H1 (cell line): ENCODE measurements at regions not wholly inside any gene's neighbourhood (a gene's known extent, or its start where the extent isn't known, plus 50 kb on each side); places are given as distances from the start of the nearest gene placed in this dataset.

Source experiments
- CTCF ChIA-PET: fragments of 300-600 bp; sonication (Branson Sonifier 250); formaldehyde crosslinking; loops from one replicate; lab custom pipeline; 2021; ENCODE audit not compliant: partially characterized antibody; lab: Charles Lee
- POLR2A ChIA-PET: fragments of 300-600 bp; sonication (Branson Sonifier 250); formaldehyde crosslinking; loops from one replicate; lab custom pipeline; 2021; ENCODE audit warnings: inconsistent platforms; ENCODE audit not compliant: partially characterized antibody; lab: Charles Lee
- DNase-seq, 2 experiments: peaks; one replicate each; pipeline versions ENCODE4 v3.0.0 to v3.0.0-alpha.2; 2010 to 2022; ENCODE audit warnings: low spot score in 2 of 2, low read depth in 1 of 2, mixed read lengths in 1 of 2
- FAIRE-seq: peaks from 2 replicates; lab custom pipeline; 2011; peaks lifted over from hg19 to GRCh38; lab: Jason Lieb, UNC
- H2AFZ ChIP-seq: 2 replicates; pipeline ENCODE4 v1.8.1; 2012; ENCODE audit warnings: low read length, inconsistent platforms
- H2AK5ac ChIP-seq: 2 replicates; pipeline ENCODE4 v1.6.1; 2013; ENCODE audit warnings: low read depth, low read length
- H2BK120ac ChIP-seq: replicated peaks from 2 replicates; pipeline ENCODE3; 2013; ENCODE audit warnings: low read depth, low read length, inconsistent platforms
- H2BK12ac ChIP-seq: 2 replicates; pipeline ENCODE4 v1.6.1; 2013; ENCODE audit warnings: low read depth, low read length
- H2BK15ac ChIP-seq: 2 replicates; pipeline ENCODE4 v1.6.1; 2013; ENCODE audit warnings: low read length
- H2BK20ac ChIP-seq: 2 replicates; pipeline ENCODE4 v1.6.1; 2013; ENCODE audit warnings: low read length
- H2BK5ac ChIP-seq: 2 replicates; pipeline ENCODE4 v1.6.1; 2013; ENCODE audit warnings: low read depth, low read length
- H3K14ac ChIP-seq: 2 replicates; pipeline ENCODE4 v1.6.1; 2013; ENCODE audit warnings: inconsistent platforms; ENCODE audit not compliant: insufficient read length
- H3K18ac ChIP-seq: 2 replicates; pipeline ENCODE4 v1.6.1; 2013; ENCODE audit warnings: low read length; ENCODE audit errors: extremely low read depth
- H3K23ac ChIP-seq: 2 replicates; pipeline ENCODE4 v1.6.1; 2013; ENCODE audit warnings: inconsistent platforms; ENCODE audit not compliant: insufficient read length
- H3K23me2 ChIP-seq: 2 replicates; pipeline ENCODE4 v1.6.1; 2013; ENCODE audit warnings: low read depth, low read length
- H3K27ac ChIP-seq: 2 replicates; pipeline ENCODE4 v1.6.1; 2011; ENCODE audit warnings: low read depth, low read length, inconsistent platforms
- H3K27me3 ChIP-seq, 4 experiments: replicated peaks in 1 of 4; 1 replicate in 1 of 4; 2 replicates in 3 of 4; pipeline versions ENCODE4 v1.6.1 to v1.8.1; 2011 to 2013; ENCODE audit warnings: low read length in 3 of 4, mild to moderate bottlenecking in 3 of 4, inconsistent platforms in 2 of 4, mixed read lengths in 2 of 4, moderate library complexity in 1 of 4; ENCODE audit not compliant: control insufficient read depth in 3 of 4, insufficient read depth in 3 of 4; ENCODE audit errors: extremely low read depth in 1 of 4
- H3K36me3 ChIP-seq, 4 experiments: 2 replicates each; pipeline versions ENCODE4 v1.6.1 to v1.8.1; 2011 to 2013; ENCODE audit warnings: mild to moderate bottlenecking in 4 of 4, low read length in 3 of 4, moderate library complexity in 2 of 4, control low read depth in 1 of 4, inconsistent platforms in 1 of 4; ENCODE audit not compliant: insufficient read depth in 4 of 4, control insufficient read depth in 2 of 4
- H3K4ac ChIP-seq: replicated peaks from 2 replicates; pipeline ENCODE3; 2013; ENCODE audit warnings: low read length, low read depth, mixed read lengths, inconsistent platforms; ENCODE audit not compliant: insufficient read length
- H3K4me1 ChIP-seq, 4 experiments: replicated peaks in 1 of 4; 1 replicate in 1 of 4; 2 replicates in 3 of 4; pipeline versions ENCODE4 v1.6.1 to v1.8.1; 2011 to 2013; ENCODE audit warnings: low read length in 3 of 4, inconsistent platforms in 2 of 4, mixed read lengths in 1 of 4; ENCODE audit not compliant: insufficient read depth in 4 of 4, control insufficient read depth in 3 of 4
- H3K4me2 ChIP-seq, 2 experiments: 2 replicates each; pipeline versions ENCODE4 v1.6.1 to v1.8.1; 2011 to 2013; ENCODE audit warnings: low read depth in 2 of 2, low read length in 2 of 2, control low read depth in 1 of 2, inconsistent platforms in 1 of 2, mild to moderate bottlenecking in 1 of 2; ENCODE audit not compliant: insufficient read depth in 1 of 2
- H3K4me3 ChIP-seq, 4 experiments: fragments of 200-600, 300-600 bp in 1 of 4; sonication (generic), shearing (Covaris generic), sonication (Bioruptor Twin) in 1 of 4; 2 replicates each; pipeline versions ENCODE4 v1.5.1 to v1.8.1; 2011 to 2016; ENCODE audit warnings: low read length in 4 of 4, low read depth in 3 of 4, control low read depth in 2 of 4, inconsistent platforms in 2 of 4, mild to moderate bottlenecking in 2 of 4, mixed read lengths in 1 of 4, moderate library complexity in 1 of 4; ENCODE audit not compliant: insufficient read depth in 2 of 4; ENCODE audit errors: extremely low read depth in 1 of 4
- H3K56ac ChIP-seq: replicated peaks from 2 replicates; pipeline ENCODE3; 2013; ENCODE audit warnings: low read depth, mild to moderate bottlenecking, mixed read lengths, low read length, inconsistent platforms; ENCODE audit not compliant: insufficient read length
- H3K79me1 ChIP-seq: 2 replicates; pipeline ENCODE4 v1.6.1; 2013; ENCODE audit warnings: low read depth, low read length, control low read depth
- H3K79me2 ChIP-seq, 2 experiments: 2 replicates each; pipeline versions ENCODE4 v1.6.1 to v1.8.1; 2012 to 2013; ENCODE audit warnings: low read length in 2 of 2, mild to moderate bottlenecking in 2 of 2, inconsistent platforms in 1 of 2; ENCODE audit not compliant: insufficient read depth in 2 of 2, control insufficient read depth in 1 of 2
- H3K9ac ChIP-seq, 4 experiments: replicated peaks in 1 of 4; 1 replicate in 1 of 4; 2 replicates in 3 of 4; pipeline versions ENCODE4 v1.6.1 to v1.8.1; 2011 to 2013; ENCODE audit warnings: low read depth in 3 of 4, low read length in 3 of 4, control low read depth in 2 of 4, mild to moderate bottlenecking in 2 of 4, moderate library complexity in 2 of 4, inconsistent platforms in 1 of 4; ENCODE audit errors: extremely low read depth in 1 of 4
- H3K9me3 ChIP-seq, 2 experiments: 2 replicates each; pipeline versions ENCODE4 v1.6.1 to v1.8.1; 2012 to 2013; ENCODE audit warnings: mild to moderate bottlenecking in 2 of 2, moderate library complexity in 2 of 2, control low read depth in 1 of 2, inconsistent platforms in 1 of 2, low read depth in 1 of 2, low read length in 1 of 2, mixed read lengths in 1 of 2; ENCODE audit not compliant: insufficient read depth in 2 of 2
- H4K20me1 ChIP-seq, 2 experiments: replicated peaks in 1 of 2; 2 replicates each; pipeline versions ENCODE3 to v1.8.1; 2011 to 2013; ENCODE audit warnings: inconsistent platforms in 2 of 2, low read length in 2 of 2, mild to moderate bottlenecking in 1 of 2; ENCODE audit not compliant: insufficient read depth in 2 of 2, control insufficient read depth in 1 of 2
- H4K5ac ChIP-seq: 2 replicates; pipeline ENCODE4 v1.6.1; 2013; ENCODE audit warnings: low read length, low read depth, mixed read lengths, inconsistent platforms; ENCODE audit not compliant: insufficient read length
- H4K8ac ChIP-seq: 2 replicates; pipeline ENCODE4 v1.8.0; 2013; ENCODE audit warnings: mild to moderate bottlenecking, moderate library complexity, low read length, inconsistent platforms; ENCODE audit not compliant: insufficient read depth; ENCODE audit errors: extremely low read depth
- H4K91ac ChIP-seq: replicated peaks from 2 replicates; pipeline ENCODE3; 2013; ENCODE audit warnings: low read length, mixed read lengths, inconsistent platforms; ENCODE audit not compliant: insufficient read length
- CBX5 ChIP-seq: fragments of 300-800, 300-1000 bp; sonication (generic); IDR thresholded peaks from 2 replicates; pipeline ENCODE4 v1.7.1; 2016; ENCODE audit warnings: antibody characterized with exemption, low read length, low read depth
- CBX8 ChIP-seq: fragments of 300-800, 300-1000 bp; sonication (generic); IDR thresholded peaks from 2 replicates; pipeline ENCODE4 v1.7.1; 2016; ENCODE audit warnings: low read depth, low read length, borderline replicate concordance
- HDAC6 ChIP-seq: IDR thresholded peaks from one replicate; pipeline ENCODE4 v1.7.1; 2012; ENCODE audit warnings: low read depth, mild to moderate bottlenecking, inconsistent platforms, low read length, moderate library complexity
- JUN ChIP-seq: IDR thresholded peaks from 2 replicates; pipeline ENCODE4 v1.6.1; 2011; ENCODE audit warnings: low read depth, mild to moderate bottlenecking, improper control_type of control experiment, low read length
- KDM5A ChIP-seq: fragments of 200-600 bp; IDR thresholded peaks from 2 replicates; pipeline ENCODE4 v1.7.1; 2012; ENCODE audit warnings: mild to moderate bottlenecking, low read length, inconsistent platforms, mixed read lengths
- PHF8 ChIP-seq: fragments of 200-600 bp; sonication (generic); conservative IDR thresholded peaks from 2 replicates; pipeline ENCODE4 v1.7.1; 2012; ENCODE audit warnings: low read depth, mild to moderate bottlenecking, inconsistent platforms, low read length, moderate library complexity
- POU5F1 ChIP-seq: IDR thresholded peaks from 2 replicates; pipeline ENCODE4 v1.6.1; 2011; ENCODE audit warnings: low read depth, mild to moderate bottlenecking, low read length, moderate library complexity
- RBBP5 ChIP-seq: IDR thresholded peaks from 2 replicates; pipeline ENCODE4 v1.7.1; 2012; ENCODE audit warnings: low read depth, mild to moderate bottlenecking, inconsistent platforms, low read length, moderate library complexity, borderline replicate concordance
- RXRA ChIP-seq: IDR thresholded peaks from 2 replicates; pipeline ENCODE4 v1.6.1; 2011; ENCODE audit warnings: low read depth, mild to moderate bottlenecking, low read length, moderate library complexity; ENCODE audit not compliant: insufficient read depth
- SP4 ChIP-seq: IDR thresholded peaks from 2 replicates; pipeline ENCODE4 v1.6.1; 2012; ENCODE audit warnings: low read length, inconsistent platforms
- TAF1 ChIP-seq: IDR thresholded peaks from 2 replicates; pipeline ENCODE4 v1.6.1; 2011; ENCODE audit warnings: mild to moderate bottlenecking, low read depth, low read length
- TAF7 ChIP-seq: optimal IDR thresholded peaks from 2 replicates; pipeline ENCODE3; 2011; ENCODE audit warnings: low read depth, mild to moderate bottlenecking, inconsistent platforms, low read length, moderate library complexity, borderline replicate concordance
- TCF12 ChIP-seq: IDR thresholded peaks from 2 replicates; pipeline ENCODE4 v1.6.1; 2011; ENCODE audit warnings: low read depth, mild to moderate bottlenecking, low read length
- ZNF274 ChIP-seq: IDR thresholded peaks from 2 replicates; pipeline ENCODE4 v1.7.0; 2012; ENCODE audit warnings: low read length, borderline replicate concordance; ENCODE audit errors: extremely low read depth
- WGBS, 2 experiments: shearing (Covaris generic) in 1 of 2; methylation state at CpG; one replicate each; pipeline versions ENCODE4 v1.1.6 to v1.1.7; 2013 to 2015; ENCODE audit warnings: low lambda C conversion rate in 2 of 2, mixed read lengths in 2 of 2, inconsistent platforms in 1 of 2, low coverage in 1 of 2, missing lambda C conversion rate in 1 of 2; ENCODE audit not compliant: insufficient replicate concordance in 2 of 2, insufficient coverage in 1 of 2, insufficient read length in 1 of 2; ENCODE audit errors: extremely low coverage in 1 of 2, missing lambda C conversion rate in 1 of 2; 5-methylcytosine and 5-hydroxymethylcytosine counted together

- 83% methylated on average over 12 of the region's 12 CpGs; no CpG with 5 or more reads in 1 of the 2 experiments for whole genome bisulfite sequencing, 2 experiments
- H3K18ac ChIP-seq = no peak overlapping the region
- no peak overlapping the region for H2BK5ac ChIP-seq
- no peaks in the 10 kb centered on the region; the same call in 1 of the 2 replicates for H3K23me2 ChIP-seq
- H3K9me3 ChIP-seq = no peaks in the 10 kb centered on the region
- H3K14ac ChIP-seq = no peak overlapping the region
- no peaks in the 10 kb centered on the region for H3K36me3 ChIP-seq
- H2BK12ac ChIP-seq = no peak overlapping the region
- no peak overlapping the region for H2BK15ac ChIP-seq
- no peak overlapping the region for H2AFZ ChIP-seq
- no peak overlapping the region for H4K8ac ChIP-seq
- no peak overlapping the region for H3K4me2 ChIP-seq
- no peak overlapping the region for H4K5ac ChIP-seq
- CTCF ChIA-PET = interaction anchor here (0.8 to 1.0 kb wide), 5 partner anchors 32 to 214 kb away, joined by 3 read pairs; no protein-coding TSS in a partner anchor
- H2AK5ac ChIP-seq = no peak overlapping the region
- no peak overlapping the region for H3K4me3 ChIP-seq
- H3K23ac ChIP-seq = no peak overlapping the region
- DNase-seq (peak in 1 of 2 experiments; percentile 35), FAIRE-seq (no peak)
- H3K56ac ChIP-seq = no peak overlapping the region
- H3K4me1 ChIP-seq = peaks cover 4 to 12% (median 9%) of the 10 kb centered on the region in 4 experiments; a peak in 6 of 7 replicates
- POLR2A ChIA-PET = interaction anchor here (1.1 kb wide), 1 partner anchor 11 kb away, joined by 3 read pairs; no protein-coding TSS in a partner anchor
- H4K91ac ChIP-seq = no peak overlapping the region
- H3K79me1 ChIP-seq = no peaks in the 10 kb centered on the region
- no peak overlapping the region for H3K9ac ChIP-seq
- no peak overlapping the region for H2BK120ac ChIP-seq
- H4K20me1 ChIP-seq = no peaks in the 10 kb centered on the region
- H3K79me2 ChIP-seq = no peaks in the 10 kb centered on the region
- H2BK20ac ChIP-seq = no peak overlapping the region
- no peak overlapping the region; the same call in 1 of the 2 replicates for H3K27ac ChIP-seq
- H3K27me3 ChIP-seq = peaks cover 0 to 2% (median 0%) of the 10 kb centered on the region in 4 experiments; a peak in 1 of 7 replicates
- no peak overlapping the region for H3K4ac ChIP-seq
- TF ChIP-seq TAF7 = no peak
- TF ChIP-seq CBX8 = no peak
- TF ChIP-seq HDAC6 = no peak
- TF ChIP-seq TCF12 = no peak
- no peak for TF ChIP-seq RXRA
- no peak for TF ChIP-seq PHF8
- no peak for TF ChIP-seq RBBP5
- TF ChIP-seq JUN = no peak
- TF ChIP-seq KDM5A = no peak
- no peak for TF ChIP-seq POU5F1
- TF ChIP-seq TAF1 = no peak
- TF ChIP-seq SP4 = no peak
- TF ChIP-seq ZNF274 = no peak
- no peak for TF ChIP-seq CBX5
Observed at GRCh38 chr6:168156742-168157265, 77.8 kb upstream of the FRMD1 start.
